H1 (cell line): ENCODE measurements at regions not wholly inside any gene's neighbourhood (a gene's known extent, or its start where the extent isn't known, plus 50 kb on each side); places are given as distances from the start of the nearest gene placed in this dataset.

Source experiments
- CTCF ChIA-PET: fragments of 300-600 bp; sonication (Branson Sonifier 250); formaldehyde crosslinking; loops from one replicate; lab custom pipeline; 2021; ENCODE audit not compliant: partially characterized antibody; lab: Charles Lee
- POLR2A ChIA-PET: fragments of 300-600 bp; sonication (Branson Sonifier 250); formaldehyde crosslinking; loops from one replicate; lab custom pipeline; 2021; ENCODE audit warnings: inconsistent platforms; ENCODE audit not compliant: partially characterized antibody; lab: Charles Lee
- DNase-seq, 2 experiments: peaks; one replicate each; pipeline versions ENCODE4 v3.0.0 to v3.0.0-alpha.2; 2010 to 2022; ENCODE audit warnings: low spot score in 2 of 2, low read depth in 1 of 2, mixed read lengths in 1 of 2
- FAIRE-seq: peaks from 2 replicates; lab custom pipeline; 2011; peaks lifted over from hg19 to GRCh38; lab: Jason Lieb, UNC
- H2AFZ ChIP-seq: 2 replicates; pipeline ENCODE4 v1.8.1; 2012; ENCODE audit warnings: low read length, inconsistent platforms
- H2AK5ac ChIP-seq: 2 replicates; pipeline ENCODE4 v1.6.1; 2013; ENCODE audit warnings: low read depth, low read length
- H2BK120ac ChIP-seq: replicated peaks from 2 replicates; pipeline ENCODE3; 2013; ENCODE audit warnings: low read depth, low read length, inconsistent platforms
- H2BK12ac ChIP-seq: 2 replicates; pipeline ENCODE4 v1.6.1; 2013; ENCODE audit warnings: low read depth, low read length
- H2BK15ac ChIP-seq: 2 replicates; pipeline ENCODE4 v1.6.1; 2013; ENCODE audit warnings: low read length
- H2BK20ac ChIP-seq: 2 replicates; pipeline ENCODE4 v1.6.1; 2013; ENCODE audit warnings: low read length
- H2BK5ac ChIP-seq: 2 replicates; pipeline ENCODE4 v1.6.1; 2013; ENCODE audit warnings: low read depth, low read length
- H3K14ac ChIP-seq: 2 replicates; pipeline ENCODE4 v1.6.1; 2013; ENCODE audit warnings: inconsistent platforms; ENCODE audit not compliant: insufficient read length
- H3K18ac ChIP-seq: 2 replicates; pipeline ENCODE4 v1.6.1; 2013; ENCODE audit warnings: low read length; ENCODE audit errors: extremely low read depth
- H3K23ac ChIP-seq: 2 replicates; pipeline ENCODE4 v1.6.1; 2013; ENCODE audit warnings: inconsistent platforms; ENCODE audit not compliant: insufficient read length
- H3K23me2 ChIP-seq: 2 replicates; pipeline ENCODE4 v1.6.1; 2013; ENCODE audit warnings: low read depth, low read length
- H3K27ac ChIP-seq: 2 replicates; pipeline ENCODE4 v1.6.1; 2011; ENCODE audit warnings: low read depth, low read length, inconsistent platforms
- H3K27me3 ChIP-seq, 4 experiments: replicated peaks in 1 of 4; 1 replicate in 1 of 4; 2 replicates in 3 of 4; pipeline versions ENCODE4 v1.6.1 to v1.8.1; 2011 to 2013; ENCODE audit warnings: low read length in 3 of 4, mild to moderate bottlenecking in 3 of 4, inconsistent platforms in 2 of 4, mixed read lengths in 2 of 4, moderate library complexity in 1 of 4; ENCODE audit not compliant: control insufficient read depth in 3 of 4, insufficient read depth in 3 of 4; ENCODE audit errors: extremely low read depth in 1 of 4
- H3K36me3 ChIP-seq, 4 experiments: 2 replicates each; pipeline versions ENCODE4 v1.6.1 to v1.8.1; 2011 to 2013; ENCODE audit warnings: mild to moderate bottlenecking in 4 of 4, low read length in 3 of 4, moderate library complexity in 2 of 4, control low read depth in 1 of 4, inconsistent platforms in 1 of 4; ENCODE audit not compliant: insufficient read depth in 4 of 4, control insufficient read depth in 2 of 4
- H3K4ac ChIP-seq: replicated peaks from 2 replicates; pipeline ENCODE3; 2013; ENCODE audit warnings: low read length, low read depth, mixed read lengths, inconsistent platforms; ENCODE audit not compliant: insufficient read length
- H3K4me1 ChIP-seq, 4 experiments: replicated peaks in 1 of 4; 1 replicate in 1 of 4; 2 replicates in 3 of 4; pipeline versions ENCODE4 v1.6.1 to v1.8.1; 2011 to 2013; ENCODE audit warnings: low read length in 3 of 4, inconsistent platforms in 2 of 4, mixed read lengths in 1 of 4; ENCODE audit not compliant: insufficient read depth in 4 of 4, control insufficient read depth in 3 of 4
- H3K4me2 ChIP-seq, 2 experiments: 2 replicates each; pipeline versions ENCODE4 v1.6.1 to v1.8.1; 2011 to 2013; ENCODE audit warnings: low read depth in 2 of 2, low read length in 2 of 2, control low read depth in 1 of 2, inconsistent platforms in 1 of 2, mild to moderate bottlenecking in 1 of 2; ENCODE audit not compliant: insufficient read depth in 1 of 2
- H3K4me3 ChIP-seq, 4 experiments: fragments of 200-600, 300-600 bp in 1 of 4; sonication (generic), shearing (Covaris generic), sonication (Bioruptor Twin) in 1 of 4; 2 replicates each; pipeline versions ENCODE4 v1.5.1 to v1.8.1; 2011 to 2016; ENCODE audit warnings: low read length in 4 of 4, low read depth in 3 of 4, control low read depth in 2 of 4, inconsistent platforms in 2 of 4, mild to moderate bottlenecking in 2 of 4, mixed read lengths in 1 of 4, moderate library complexity in 1 of 4; ENCODE audit not compliant: insufficient read depth in 2 of 4; ENCODE audit errors: extremely low read depth in 1 of 4
- H3K56ac ChIP-seq: replicated peaks from 2 replicates; pipeline ENCODE3; 2013; ENCODE audit warnings: low read depth, mild to moderate bottlenecking, mixed read lengths, low read length, inconsistent platforms; ENCODE audit not compliant: insufficient read length
- H3K79me1 ChIP-seq: 2 replicates; pipeline ENCODE4 v1.6.1; 2013; ENCODE audit warnings: low read depth, low read length, control low read depth
- H3K79me2 ChIP-seq, 2 experiments: 2 replicates each; pipeline versions ENCODE4 v1.6.1 to v1.8.1; 2012 to 2013; ENCODE audit warnings: low read length in 2 of 2, mild to moderate bottlenecking in 2 of 2, inconsistent platforms in 1 of 2; ENCODE audit not compliant: insufficient read depth in 2 of 2, control insufficient read depth in 1 of 2
- H3K9ac ChIP-seq, 4 experiments: replicated peaks in 1 of 4; 1 replicate in 1 of 4; 2 replicates in 3 of 4; pipeline versions ENCODE4 v1.6.1 to v1.8.1; 2011 to 2013; ENCODE audit warnings: low read depth in 3 of 4, low read length in 3 of 4, control low read depth in 2 of 4, mild to moderate bottlenecking in 2 of 4, moderate library complexity in 2 of 4, inconsistent platforms in 1 of 4; ENCODE audit errors: extremely low read depth in 1 of 4
- H3K9me3 ChIP-seq, 2 experiments: 2 replicates each; pipeline versions ENCODE4 v1.6.1 to v1.8.1; 2012 to 2013; ENCODE audit warnings: mild to moderate bottlenecking in 2 of 2, moderate library complexity in 2 of 2, control low read depth in 1 of 2, inconsistent platforms in 1 of 2, low read depth in 1 of 2, low read length in 1 of 2, mixed read lengths in 1 of 2; ENCODE audit not compliant: insufficient read depth in 2 of 2
- H4K20me1 ChIP-seq, 2 experiments: replicated peaks in 1 of 2; 2 replicates each; pipeline versions ENCODE3 to v1.8.1; 2011 to 2013; ENCODE audit warnings: inconsistent platforms in 2 of 2, low read length in 2 of 2, mild to moderate bottlenecking in 1 of 2; ENCODE audit not compliant: insufficient read depth in 2 of 2, control insufficient read depth in 1 of 2
- H4K5ac ChIP-seq: 2 replicates; pipeline ENCODE4 v1.6.1; 2013; ENCODE audit warnings: low read length, low read depth, mixed read lengths, inconsistent platforms; ENCODE audit not compliant: insufficient read length
- H4K8ac ChIP-seq: 2 replicates; pipeline ENCODE4 v1.8.0; 2013; ENCODE audit warnings: mild to moderate bottlenecking, moderate library complexity, low read length, inconsistent platforms; ENCODE audit not compliant: insufficient read depth; ENCODE audit errors: extremely low read depth
- H4K91ac ChIP-seq: replicated peaks from 2 replicates; pipeline ENCODE3; 2013; ENCODE audit warnings: low read length, mixed read lengths, inconsistent platforms; ENCODE audit not compliant: insufficient read length
- CTBP2 ChIP-seq: IDR thresholded peaks from 2 replicates; pipeline ENCODE4 v1.7.0; 2011; ENCODE audit warnings: borderline replicate concordance, mild to moderate bottlenecking, moderate library complexity, mixed read lengths, low read length; ENCODE audit not compliant: insufficient read depth, insufficient read length
- HDAC2 ChIP-seq, 2 experiments: fragments of 300-600 bp in 1 of 2; sonication (generic) in 1 of 2; IDR thresholded peaks; 2 replicates each; pipeline ENCODE4 v1.6.1; 2011 to 2012; ENCODE audit warnings: low read depth in 2 of 2, low read length in 2 of 2, mild to moderate bottlenecking in 2 of 2, moderate library complexity in 2 of 2, borderline replicate concordance in 1 of 2, inconsistent platforms in 1 of 2
- KDM4A ChIP-seq: IDR thresholded peaks from one replicate; pipeline ENCODE4 v1.7.1; 2012; ENCODE audit warnings: low read depth, mild to moderate bottlenecking, moderate library complexity, low read length, inconsistent platforms; ENCODE audit not compliant: severe bottlenecking
- NANOG ChIP-seq: IDR thresholded peaks from 2 replicates; pipeline ENCODE4 v1.6.1; 2011; ENCODE audit warnings: low read length, low read depth, mild to moderate bottlenecking, inconsistent platforms; ENCODE audit not compliant: insufficient read depth, poor library complexity, severe bottlenecking
- TAF1 ChIP-seq: IDR thresholded peaks from 2 replicates; pipeline ENCODE4 v1.6.1; 2011; ENCODE audit warnings: mild to moderate bottlenecking, low read depth, low read length
- WGBS, 2 experiments: shearing (Covaris generic) in 1 of 2; methylation state at CpG; one replicate each; pipeline versions ENCODE4 v1.1.6 to v1.1.7; 2013 to 2015; ENCODE audit warnings: low lambda C conversion rate in 2 of 2, mixed read lengths in 2 of 2, inconsistent platforms in 1 of 2, low coverage in 1 of 2, missing lambda C conversion rate in 1 of 2; ENCODE audit not compliant: insufficient replicate concordance in 2 of 2, insufficient coverage in 1 of 2, insufficient read length in 1 of 2; ENCODE audit errors: extremely low coverage in 1 of 2, missing lambda C conversion rate in 1 of 2; 5-methylcytosine and 5-hydroxymethylcytosine counted together
- TF ChIP-seq, protein P1 (sequence below): IDR thresholded peaks from 2 replicates; pipeline ENCODE4 v1.6.1; 2012; ENCODE audit warnings: inconsistent platforms
- TF ChIP-seq, protein P2 (sequence below): IDR thresholded peaks from 2 replicates; pipeline ENCODE4 v1.6.1; 2011; ENCODE audit warnings: low read depth, mild to moderate bottlenecking, low read length; ENCODE audit not compliant: insufficient read depth
- TF ChIP-seq, protein P3 (sequence below), 3 experiments: IDR thresholded peaks; 1 replicate in 2 of 3; 2 replicates in 1 of 3; pipeline versions ENCODE4 v1.5.1 to v1.6.1; 2011; ENCODE audit warnings: low read length in 3 of 3, mild to moderate bottlenecking in 3 of 3, inconsistent platforms in 2 of 3, low read depth in 1 of 3, moderate library complexity in 1 of 3; ENCODE audit not compliant: insufficient read depth in 1 of 3; ENCODE audit errors: control extremely low read depth in 1 of 3

DNA sequence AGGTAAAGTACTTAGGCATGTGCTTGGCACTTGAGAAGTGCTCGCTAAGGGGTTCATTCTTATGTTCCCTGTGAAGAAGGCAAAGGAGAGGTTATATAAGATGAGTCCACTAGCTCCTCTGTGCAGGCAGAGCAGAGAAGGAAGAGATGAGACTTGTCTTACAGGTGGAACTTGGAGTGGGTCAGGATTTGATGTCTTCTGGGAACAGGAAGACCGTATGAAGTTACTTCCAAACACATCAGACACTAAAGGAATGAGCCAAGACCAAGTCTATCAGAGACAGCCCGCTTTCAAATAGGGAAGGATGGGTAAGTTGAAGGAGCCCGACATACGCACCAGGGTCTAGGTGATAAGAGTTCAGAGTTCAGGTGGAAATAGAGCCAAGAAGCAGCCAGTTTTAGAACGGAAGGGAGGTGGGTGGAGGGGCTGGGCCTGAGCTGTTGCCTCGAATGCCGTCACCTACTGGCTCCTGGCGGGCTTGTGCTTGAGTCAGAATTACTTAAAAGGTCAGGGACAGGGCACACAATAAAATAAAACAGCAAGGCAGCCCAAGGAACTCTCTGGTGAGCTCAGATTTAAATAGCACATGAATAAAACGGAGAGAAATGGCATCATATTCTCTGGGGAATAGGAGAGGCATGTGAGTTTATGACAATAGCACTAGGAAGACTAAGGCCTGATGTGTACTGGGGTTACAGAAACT lies 56.1 kb upstream of the GRB10 start:
- ChIA-PET POLR2A (interaction anchor here (1.5 kb wide), 1 partner anchor 25 kb away, joined by 3 read pairs; no protein-coding TSS in a partner anchor), CTCF (interaction anchor here (1.3 kb wide), 1 partner anchor 17 kb away, joined by 4 read pairs; no protein-coding TSS in a partner anchor)
- no peak for DNase-seq
- Histone ChIP-seq H3K23me2 (no peaks in the 10 kb centered on the region), H3K79me2 (no peaks in the 10 kb centered on the region), H3K23ac (no peak overlapping the region), H2BK20ac (no peak overlapping the region), H2AFZ (no peak overlapping the region), H3K79me1 (no peaks in the 10 kb centered on the region), H2BK12ac (no peak overlapping the region), H4K8ac (no peak overlapping the region), H3K9ac (no peak overlapping the region), H3K27ac (no peak overlapping the region), H3K4me2 (no peak overlapping the region), H3K36me3 (no peaks in the 10 kb centered on the region), H2BK5ac (no peak overlapping the region), H3K4me3 (no peak overlapping the region), H3K14ac (no peak overlapping the region), H2BK120ac (no peak overlapping the region), H3K27me3 (no peaks in the 10 kb centered on the region), H3K9me3 (no peaks in the 10 kb centered on the region), H2AK5ac (no peak overlapping the region), H3K4ac (no peak overlapping the region), H3K56ac (no peak overlapping the region), H3K18ac (no peak overlapping the region), H2BK15ac (no peak overlapping the region), H4K91ac (no peak overlapping the region), H4K20me1 (no peaks in the 10 kb centered on the region), H3K4me1 (no peaks in the 10 kb centered on the region), H4K5ac (no peak overlapping the region)
- FAIRE-seq, result no peak
- 88% methylated on average over 10 of the region's 10 CpGs; no CpG with 5 or more reads in 1 of the 2 experiments for WGBS, 2 experiments
- TF ChIP-seq NANOG (no peak), KDM4A (no peak), HDAC2 (IDR thresholded peaks at IDR 0.05; ENCODE audit: borderline replicate concordance in 1 of 2, low read depth in 2 of 2, low read length in 2 of 2) (no peak), CTBP2 (no peak), TAF1 (no peak)
- TF ChIP-seq, protein P1, sequence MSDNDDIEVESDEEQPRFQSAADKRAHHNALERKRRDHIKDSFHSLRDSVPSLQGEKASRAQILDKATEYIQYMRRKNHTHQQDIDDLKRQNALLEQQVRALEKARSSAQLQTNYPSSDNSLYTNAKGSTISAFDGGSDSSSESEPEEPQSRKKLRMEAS, result no peak
- TF ChIP-seq, protein P2, sequence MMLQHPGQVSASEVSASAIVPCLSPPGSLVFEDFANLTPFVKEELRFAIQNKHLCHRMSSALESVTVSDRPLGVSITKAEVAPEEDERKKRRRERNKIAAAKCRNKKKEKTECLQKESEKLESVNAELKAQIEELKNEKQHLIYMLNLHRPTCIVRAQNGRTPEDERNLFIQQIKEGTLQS, result no peak
- TF ChIP-seq, protein P3, sequence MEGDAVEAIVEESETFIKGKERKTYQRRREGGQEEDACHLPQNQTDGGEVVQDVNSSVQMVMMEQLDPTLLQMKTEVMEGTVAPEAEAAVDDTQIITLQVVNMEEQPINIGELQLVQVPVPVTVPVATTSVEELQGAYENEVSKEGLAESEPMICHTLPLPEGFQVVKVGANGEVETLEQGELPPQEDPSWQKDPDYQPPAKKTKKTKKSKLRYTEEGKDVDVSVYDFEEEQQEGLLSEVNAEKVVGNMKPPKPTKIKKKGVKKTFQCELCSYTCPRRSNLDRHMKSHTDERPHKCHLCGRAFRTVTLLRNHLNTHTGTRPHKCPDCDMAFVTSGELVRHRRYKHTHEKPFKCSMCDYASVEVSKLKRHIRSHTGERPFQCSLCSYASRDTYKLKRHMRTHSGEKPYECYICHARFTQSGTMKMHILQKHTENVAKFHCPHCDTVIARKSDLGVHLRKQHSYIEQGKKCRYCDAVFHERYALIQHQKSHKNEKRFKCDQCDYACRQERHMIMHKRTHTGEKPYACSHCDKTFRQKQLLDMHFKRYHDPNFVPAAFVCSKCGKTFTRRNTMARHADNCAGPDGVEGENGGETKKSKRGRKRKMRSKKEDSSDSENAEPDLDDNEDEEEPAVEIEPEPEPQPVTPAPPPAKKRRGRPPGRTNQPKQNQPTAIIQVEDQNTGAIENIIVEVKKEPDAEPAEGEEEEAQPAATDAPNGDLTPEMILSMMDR (IDR thresholded peaks at IDR 0.05; ENCODE audit: control extremely low read depth in 1 of 3, insufficient read depth in 1 of 3, low read depth in 1 of 3, low read length in 3 of 3), result no peak
